SIG-M5 treated with dmso at 0.1 percent for 504 hours (cell line): ENCODE measurements at regions not wholly inside any gene's neighbourhood (a gene's known extent, or its start where the extent isn't known, plus 50 kb on each side); places are given as distances from the start of the nearest gene placed in this dataset.

Experiments used
- DNase-seq: peaks from one replicate; lab custom pipeline; 2025; ENCODE audit not compliant: unreplicated experiment; lab: John Stamatoyannopoulos, UW

DNA sequence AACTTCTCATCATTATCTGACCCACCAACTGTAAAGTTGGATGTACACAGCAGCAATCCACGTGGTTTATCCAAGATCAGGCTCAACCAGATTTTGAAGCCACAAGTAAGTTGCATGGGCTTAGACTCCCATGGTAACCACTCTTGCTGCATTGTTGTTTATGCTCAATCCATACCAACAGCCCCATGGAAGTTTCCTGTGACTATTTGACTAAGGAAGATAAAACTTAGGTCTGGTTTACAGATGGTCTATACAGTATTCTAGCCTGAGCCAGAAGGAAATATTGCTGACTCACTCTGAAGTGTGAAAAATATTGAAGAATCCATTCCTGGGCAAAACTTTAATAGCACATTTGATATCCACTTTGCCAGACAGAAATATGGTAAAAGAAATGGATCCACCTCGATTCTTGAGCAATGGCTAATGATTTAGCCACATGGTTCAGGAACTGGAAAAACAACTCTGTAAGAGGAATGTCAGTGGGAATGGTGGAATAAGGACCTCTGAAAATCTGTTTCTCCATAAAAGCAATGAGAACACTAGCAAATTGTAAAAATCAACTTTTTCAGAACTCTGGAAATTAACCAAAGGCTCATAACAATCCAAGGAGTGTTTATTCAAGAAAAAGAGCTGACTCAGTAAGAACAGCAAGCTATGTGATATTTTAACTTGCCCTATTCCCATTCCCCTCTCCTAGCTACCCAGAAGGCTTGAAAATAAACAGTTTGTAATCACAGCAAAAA is 162.9 kb upstream of the STT3B start:
- no peak for DNase-seq

DNA sequence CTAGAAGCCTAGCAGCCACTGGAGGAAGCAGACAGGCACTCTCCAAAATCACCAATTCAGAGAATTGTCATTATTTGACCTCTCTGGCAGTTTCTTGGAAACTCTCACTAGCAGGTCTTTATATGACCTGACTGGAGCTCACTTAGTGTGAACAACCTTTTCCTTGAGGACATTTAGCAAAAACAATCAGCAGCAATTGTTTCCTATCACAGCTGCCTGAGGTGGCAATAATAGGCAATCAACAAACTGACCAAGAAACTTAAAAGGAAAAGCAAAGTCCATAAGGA is 162.4 kb upstream of the STT3B start:
- DNase-seq: no peak

DNA sequence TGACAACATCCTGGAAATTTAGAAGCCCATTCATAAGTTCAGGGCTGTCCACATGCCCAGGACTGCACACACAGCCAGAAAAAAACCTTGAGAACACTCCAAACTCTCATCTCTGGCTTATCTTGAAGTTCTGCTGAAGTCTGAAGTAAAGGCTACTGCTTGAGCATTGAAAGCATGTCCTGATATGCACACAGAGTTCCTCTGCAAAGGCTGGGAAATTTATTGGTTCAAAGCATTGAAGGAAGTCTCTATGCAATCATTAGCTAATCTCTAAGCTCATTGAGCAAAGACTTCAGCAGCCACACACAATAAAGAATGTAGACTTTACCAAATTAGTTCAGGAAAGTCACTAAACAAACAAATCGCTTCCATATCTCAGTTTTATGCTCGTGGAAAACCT is 162.0 kb upstream of the STT3B start:
- DNase-seq: peak; percentile 25

DNA sequence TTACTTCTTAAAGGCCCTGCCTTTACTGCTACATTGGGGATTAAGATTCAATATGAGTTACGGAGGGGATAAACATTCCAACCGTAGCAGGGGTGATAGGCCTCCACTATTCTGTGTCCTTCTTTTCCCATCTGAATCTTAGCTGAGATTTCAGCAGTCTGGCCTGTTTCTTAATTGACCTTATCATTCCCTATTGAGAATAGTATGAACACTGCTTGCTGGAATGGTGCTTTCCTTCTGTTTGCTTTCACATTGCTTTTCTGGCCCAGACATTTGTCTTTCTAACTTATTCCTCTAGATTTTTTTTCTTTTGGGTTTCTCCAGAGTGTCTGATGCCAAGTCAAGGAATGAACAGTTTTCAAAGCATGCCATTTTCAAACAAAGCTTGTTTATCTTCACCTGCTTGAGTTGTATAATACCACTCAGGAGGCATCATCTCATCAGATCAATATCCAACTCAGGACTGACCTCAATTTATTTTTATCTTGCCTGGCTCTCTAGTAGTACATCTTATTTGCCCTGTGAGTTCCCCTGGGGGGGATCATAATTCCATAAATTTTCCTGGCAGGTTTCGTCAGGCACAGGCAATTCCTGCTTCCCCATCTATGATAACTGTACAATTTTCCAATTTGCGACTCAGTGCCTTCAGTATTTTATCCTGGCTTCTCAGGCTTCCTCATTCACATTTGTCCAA is 161.1 kb upstream of the STT3B start:
- no peak for DNase-seq

DNA sequence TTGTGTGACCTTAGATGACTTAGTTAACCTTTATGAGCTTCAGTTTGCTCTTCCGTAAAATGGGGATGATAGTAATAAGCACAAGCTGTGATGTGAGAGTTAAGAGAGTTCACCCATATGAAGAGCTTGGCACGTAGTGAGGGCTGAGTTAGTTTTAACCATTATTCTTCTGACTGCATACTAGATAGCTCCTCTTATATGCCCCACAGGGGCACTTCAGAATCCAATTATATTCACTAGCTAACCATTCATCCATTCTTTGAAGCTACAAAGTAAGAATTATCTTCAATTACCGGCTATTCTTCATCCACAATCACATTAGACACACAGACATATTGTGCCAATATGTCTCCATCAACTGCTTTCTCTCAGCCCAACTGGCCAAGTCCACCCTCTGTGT is 159.0 kb upstream of the STT3B start:
- DNase-seq: no peak

DNA sequence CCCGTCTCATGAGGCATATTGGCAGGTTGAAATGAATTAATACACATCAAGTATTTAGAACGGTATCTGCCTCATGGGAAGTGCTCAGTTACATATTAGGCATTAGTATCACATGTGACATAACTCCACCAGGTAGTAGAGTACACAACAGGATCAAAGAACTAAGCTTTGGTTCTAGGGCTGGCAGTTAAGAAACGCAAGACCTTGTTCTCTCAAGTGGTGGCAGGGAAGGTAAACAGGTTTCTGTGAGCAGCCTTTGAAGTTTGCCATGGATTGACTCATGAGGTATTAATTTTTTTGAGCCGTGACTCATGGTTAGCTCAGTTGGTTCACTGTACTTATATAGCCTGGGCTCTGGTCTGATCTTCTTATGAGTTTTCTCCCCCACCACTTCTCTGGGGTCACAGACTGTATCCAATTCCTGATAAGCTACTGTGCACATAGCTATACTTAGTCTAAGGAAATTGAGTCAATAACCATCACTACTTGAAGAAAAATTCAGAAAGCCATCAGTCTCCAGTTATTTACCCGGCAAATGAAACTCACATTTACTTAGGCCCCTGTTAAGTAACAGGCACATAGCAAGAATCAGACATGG is 155.6 kb upstream of the STT3B start:
- DNase-seq: peak; percentile 47

DNA sequence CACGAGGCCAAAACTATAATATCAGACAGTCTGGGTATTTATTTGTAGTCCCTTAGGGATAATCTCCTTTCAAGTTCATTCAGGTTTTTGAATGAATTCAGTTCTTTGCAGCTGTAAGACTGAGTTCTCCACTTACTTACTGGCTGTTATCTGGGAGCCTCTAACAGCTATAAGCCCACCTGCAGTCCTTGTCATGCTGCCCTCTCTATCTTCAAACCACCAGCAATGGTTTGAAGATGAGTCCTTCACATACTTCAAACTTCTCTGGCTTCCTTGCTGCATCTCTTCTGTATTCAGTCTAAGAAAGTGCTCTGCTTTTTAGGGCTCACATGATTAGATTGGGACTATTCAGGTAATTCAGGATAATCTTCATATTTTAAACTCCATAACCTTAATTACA is 154.5 kb upstream of the STT3B start:
- no peak for DNase-seq

DNA sequence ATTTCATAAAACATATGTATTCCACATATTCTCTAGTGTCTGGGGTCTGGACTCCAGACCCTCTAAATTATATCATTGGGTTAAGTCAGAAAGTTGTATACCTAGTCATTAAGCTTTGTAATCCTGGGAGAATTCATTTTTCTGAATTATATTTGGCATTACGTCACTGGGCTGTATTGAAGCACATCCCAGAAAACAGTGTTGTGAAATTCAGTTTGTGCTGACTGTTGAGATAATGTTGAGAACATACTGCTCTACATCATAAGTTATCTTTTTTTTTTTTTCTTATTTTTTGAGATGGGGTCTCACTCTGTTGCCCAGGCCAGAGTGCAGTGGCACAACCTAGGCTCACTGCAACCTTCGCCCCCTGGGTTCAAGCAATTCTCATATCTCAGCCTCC is 153.1 kb upstream of the STT3B start:
- DNase-seq: no peak

DNA sequence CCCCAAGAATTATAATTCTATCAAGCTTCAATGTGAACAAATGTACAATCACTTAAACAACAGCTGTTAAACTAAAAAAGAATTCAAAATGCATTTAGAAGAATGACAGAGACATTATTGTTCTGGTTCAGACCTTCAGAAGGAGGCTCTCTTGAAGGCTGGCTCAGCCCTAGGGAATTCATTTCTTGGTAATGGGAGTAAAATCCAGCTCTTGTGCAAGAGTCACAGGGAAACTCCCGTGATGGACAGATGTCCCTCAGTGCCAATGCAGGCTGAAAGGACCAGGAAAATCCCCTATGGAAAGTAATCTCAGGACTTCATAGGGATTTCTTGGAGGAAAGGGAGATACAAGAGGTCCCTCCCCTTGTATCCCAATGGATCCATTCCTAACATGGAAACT is 149.9 kb upstream of the STT3B start:
- no peak for DNase-seq

DNA sequence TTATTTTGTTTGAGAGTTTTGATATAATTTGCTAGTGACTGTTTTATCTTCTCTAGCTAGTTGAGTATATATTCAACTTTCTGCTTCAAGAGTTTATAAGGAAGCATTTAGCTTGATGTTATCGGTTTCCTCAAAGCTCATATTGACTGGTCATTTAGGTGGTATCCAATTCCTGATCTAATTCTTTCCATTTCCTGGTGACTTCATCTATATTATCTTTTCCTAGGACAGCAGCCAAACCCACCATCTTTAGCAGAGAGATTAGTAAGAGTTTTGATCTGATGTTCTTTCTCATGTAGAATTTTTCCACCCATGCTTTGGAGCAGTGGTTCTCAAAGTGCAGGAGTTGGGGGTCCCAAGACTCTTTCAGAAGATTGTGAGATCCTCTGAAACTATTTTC is 148.6 kb upstream of the STT3B start:
- no peak for DNase-seq

DNA sequence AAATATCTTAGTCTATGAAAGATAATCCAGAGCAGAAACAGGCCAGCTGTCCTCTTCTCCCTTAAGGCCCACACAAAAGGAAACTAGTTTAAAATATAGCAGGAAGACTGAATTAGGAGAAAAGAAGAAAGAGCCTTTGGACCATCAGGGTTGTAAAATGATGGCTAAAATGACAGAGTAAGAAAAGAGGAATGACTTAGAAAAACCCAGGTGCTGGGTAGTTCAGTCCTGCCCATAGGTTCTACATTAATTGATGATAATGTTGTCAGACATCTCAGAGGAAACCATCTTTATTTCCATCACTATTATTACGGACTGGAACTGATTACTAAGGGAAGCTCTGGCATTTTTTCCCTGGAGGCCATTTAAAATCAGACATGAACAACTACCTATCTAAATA is 142.8 kb upstream of the STT3B start:
- DNase-seq: no peak

DNA sequence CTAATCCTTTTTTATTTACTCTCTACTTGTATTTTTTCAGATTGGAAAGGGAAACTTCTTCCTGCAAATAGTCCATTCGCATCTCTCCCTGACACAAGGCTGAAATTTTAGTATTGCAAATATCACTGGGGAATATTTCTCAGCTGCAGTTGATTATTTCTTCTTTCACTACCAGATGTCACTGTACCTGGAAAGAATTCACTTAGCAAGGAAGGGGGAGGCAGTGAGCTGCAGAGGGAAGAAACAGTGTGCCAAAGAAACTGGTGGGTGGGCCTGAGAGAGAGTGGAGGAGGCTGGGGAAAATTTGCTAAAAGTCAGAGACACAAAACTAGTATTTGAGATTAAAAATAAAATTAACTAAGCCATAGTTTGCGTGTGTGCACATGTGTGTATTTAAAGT is 142.3 kb upstream of the STT3B start:
- DNase-seq: no peak

DNA sequence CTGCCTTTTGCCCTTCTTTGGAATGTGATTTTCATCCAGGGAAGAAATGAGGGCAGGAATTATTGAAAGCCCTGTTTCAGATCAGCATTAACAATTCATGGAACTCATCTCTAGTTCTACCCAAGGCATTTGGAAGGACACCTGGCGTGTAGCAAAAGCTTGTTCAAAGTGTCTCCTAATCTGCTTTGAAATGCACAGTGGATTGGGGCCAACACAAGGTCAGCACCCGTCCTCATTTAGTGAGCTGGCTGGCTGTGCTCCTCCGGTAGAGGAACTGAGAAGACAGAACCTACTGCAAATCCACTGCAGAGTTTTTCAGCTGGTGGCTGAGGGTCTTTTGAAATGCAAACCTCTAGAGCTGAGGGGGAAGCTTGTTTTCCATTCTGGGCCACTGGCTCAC is 141.6 kb upstream of the STT3B start:
- DNase-seq: no peak

DNA sequence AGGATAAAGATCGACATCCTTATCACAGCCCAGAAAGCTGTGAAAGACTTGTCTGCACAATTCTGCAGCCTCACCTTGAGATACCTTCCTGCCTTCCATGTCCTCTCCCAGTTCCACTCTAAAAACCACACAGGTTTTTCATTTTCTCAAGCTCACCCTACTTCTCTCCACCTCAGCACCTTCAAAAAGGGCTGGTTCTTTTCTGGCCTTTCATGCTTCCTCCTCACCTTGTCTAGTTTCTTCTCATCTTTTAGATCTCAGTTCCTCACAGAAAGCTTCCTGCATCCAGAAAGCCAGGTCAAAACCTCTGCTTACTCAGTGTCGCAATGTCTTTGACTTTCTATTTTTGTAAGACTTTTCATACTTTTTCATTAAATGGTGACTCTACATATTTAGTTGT is 140.2 kb upstream of the STT3B start:
- no peak for DNase-seq

DNA sequence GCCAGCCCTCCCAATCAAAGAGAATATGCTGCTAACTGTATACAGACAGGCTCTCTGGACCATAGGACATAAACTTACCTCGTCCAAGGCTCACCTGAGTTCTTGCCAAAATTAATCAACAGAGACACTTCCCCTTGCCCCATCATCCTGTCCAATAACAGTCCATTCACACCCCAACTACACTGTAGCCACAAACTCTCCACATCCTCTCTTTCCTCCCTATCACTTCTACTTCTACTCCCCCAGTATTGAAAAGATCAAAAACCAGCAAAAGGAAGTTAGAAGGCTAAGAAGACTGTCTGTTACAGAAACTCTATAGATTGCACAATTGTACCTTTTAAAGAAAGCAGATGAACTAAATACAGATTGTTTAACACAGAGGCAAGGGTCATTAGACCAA is 133.5 kb upstream of the STT3B start:
- peak; percentile 69 for DNase-seq

DNA sequence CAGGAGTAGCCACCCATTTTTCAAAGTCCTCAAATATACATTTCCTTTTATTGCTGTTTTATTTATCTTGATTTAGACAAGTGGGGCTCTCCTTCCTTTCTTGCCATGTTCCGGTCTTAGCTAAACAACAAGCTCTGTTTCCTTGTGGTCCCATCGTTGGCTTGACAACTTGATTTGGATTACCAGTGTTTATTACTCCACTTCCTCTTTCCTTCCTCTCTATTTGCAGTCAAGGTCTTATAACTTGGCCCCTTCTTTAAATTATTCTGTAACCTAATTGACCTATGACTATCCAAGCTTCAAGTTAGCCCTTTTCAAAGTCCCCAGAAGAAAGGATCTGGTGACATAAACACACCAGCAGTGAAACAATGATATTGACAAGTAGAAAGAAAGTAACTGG is 130.6 kb upstream of the STT3B start:
- DNase-seq: peak; percentile 1

DNA sequence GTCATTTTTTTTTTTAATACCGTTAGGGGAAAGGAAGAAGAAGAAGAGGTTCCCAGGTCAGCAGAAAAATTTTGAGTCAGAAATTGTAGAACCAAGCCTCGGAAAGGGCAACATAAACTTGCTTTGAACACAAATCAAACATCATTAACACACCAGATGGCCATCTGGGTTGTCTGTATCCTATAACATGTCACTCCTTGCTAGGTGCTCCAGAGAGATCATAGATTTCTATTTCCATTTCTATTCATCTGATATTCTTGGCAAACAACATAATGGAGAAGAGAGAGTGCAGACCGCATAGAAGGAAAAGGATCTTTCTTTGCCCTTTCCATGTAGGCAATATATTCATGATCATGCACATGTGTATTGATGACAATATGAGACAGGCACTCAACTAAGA is 129.5 kb upstream of the STT3B start:
- DNase-seq: no peak

DNA sequence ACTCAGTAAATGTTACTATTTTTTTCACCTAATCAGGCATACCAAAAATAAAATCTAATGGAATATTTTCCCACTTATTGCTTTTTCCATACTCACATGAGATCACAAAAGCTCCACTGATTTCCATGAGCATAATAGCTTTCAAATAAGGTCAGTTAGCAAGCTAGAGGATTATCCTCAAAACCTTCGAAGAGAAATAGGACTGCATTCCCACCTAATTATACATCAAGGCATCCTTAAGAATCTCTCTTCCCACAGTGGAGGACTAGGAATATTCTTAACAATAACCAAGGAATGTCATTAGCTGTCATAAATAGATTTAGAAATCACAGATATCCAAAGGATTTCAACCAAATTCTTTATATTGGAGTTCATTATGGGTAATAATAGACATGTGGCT is 127.9 kb upstream of the STT3B start:
- DNase-seq: no peak

DNA sequence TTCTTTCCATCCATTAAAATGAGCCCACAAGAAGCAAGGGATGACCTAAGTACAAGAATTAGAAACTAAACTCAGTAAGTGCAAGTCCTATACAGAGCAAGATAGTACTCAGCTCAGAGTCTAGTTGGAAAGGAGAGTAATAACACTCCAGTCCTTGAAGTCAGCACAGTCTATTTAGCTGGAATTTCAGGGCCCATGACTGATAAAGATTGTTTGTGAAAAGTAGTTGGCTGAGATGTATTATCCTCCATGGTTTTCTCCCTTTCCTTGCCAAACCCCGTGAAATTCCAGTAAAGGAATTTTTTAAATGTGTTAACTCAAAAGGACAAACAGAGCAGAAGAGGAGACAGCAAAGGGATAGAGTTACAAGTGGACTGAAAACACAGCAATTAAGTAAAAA is 127.2 kb upstream of the STT3B start:
- no peak for DNase-seq

DNA sequence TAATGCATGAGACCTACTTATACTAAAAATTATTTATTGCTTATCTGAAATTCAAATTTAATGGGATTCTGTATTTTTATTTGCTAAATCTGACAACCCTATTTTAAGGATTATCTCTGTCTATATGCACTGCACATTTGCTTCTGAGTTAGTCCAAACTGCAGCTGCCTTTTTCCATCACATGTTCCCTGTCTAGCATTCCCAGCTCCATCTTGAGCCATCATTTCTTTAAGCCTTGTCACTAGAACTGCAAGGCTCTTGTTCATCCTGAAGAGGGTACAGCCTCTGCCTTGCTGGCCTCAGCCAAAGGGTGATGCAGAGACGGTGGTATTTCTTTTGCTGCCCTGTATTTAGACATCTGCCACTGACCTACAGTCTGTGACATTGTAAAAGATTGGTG is 125.8 kb upstream of the STT3B start:
- DNase-seq: no peak

DNA sequence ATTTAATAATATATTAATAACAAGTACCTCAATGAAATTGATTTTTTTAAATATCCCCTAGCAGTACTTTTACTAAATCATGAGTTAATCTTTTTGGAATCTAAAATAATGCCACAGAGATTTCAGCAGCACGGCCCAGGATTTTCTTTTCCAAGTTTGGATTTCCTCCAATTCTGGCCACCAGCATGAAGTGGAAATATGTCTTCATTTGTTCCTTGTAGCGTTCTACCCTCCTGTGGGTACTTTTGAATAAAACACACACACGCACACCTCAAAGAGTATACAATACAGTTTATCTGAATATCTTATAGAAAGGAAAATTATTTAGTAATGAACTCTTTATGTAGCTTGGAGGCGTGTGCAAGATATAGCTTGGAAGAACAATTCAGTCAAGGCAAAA is 125.1 kb upstream of the STT3B start:
- DNase-seq: no peak

DNA sequence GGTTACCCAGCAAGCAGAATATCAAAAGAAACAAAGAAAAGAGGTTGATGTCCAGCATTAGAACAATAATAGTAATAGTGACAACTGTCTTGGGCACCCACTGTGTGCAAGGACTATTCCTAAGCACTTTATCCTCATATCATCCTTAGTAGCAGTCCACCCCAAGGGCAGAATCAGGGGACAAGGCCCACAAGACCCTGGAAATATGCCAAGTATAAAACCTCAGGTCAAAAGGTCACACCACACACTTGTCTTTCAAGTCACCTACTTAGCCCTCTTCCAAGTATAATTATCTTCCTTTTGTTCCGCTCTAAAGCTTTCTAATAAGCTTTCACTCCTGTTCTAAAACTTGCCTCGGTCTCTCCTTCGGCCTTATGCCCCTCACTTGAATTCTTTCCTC is 124.0 kb upstream of the STT3B start:
- DNase-seq: no peak

DNA sequence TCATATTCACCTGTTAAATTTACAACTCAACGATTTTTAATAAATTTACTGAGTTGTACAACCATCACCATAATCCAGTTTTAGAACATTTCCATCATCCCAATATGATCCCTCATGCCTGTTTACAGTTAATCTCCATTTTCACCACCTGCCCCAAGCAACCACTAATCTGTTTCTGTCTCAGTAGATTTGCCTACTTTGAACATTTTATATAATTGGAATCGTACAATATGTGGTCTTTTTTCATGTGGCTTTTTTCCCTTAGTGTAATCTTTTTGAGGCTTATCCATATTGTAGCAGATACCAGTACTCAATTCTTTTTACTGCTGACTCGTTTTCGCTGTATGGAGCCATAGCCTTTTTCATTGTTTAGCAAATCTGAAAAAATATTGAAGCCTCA is 123.3 kb upstream of the STT3B start:
- no peak for DNase-seq
